ENCODE measurements at regions not wholly inside any gene's neighbourhood (a gene's known extent, or its start where the extent isn't known, plus 50 kb on each side); places are given as distances from the start of the nearest gene placed in this dataset.

DNA sequence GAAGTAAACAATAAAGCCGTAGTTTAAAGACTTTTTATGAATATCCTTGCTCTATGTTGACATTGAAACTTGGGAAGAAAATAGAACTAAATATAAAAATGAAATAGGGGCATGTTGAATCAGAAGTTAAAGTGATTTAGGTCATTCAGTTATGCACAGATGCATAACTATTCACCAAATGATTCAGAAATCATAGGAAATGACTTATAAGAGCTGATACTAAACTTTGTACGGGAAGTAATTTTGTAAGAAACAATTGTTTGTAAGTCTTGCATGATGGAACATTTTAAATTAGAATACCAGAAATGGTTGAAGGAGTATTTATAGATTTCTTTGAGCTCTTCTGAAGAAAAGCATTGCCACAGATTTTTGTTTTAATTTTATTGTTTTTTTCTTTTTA is 246.5 kb downstream of the CPE start:
- Mint-ChIP-seq H3K27me3 (no peaks in the 10 kb centered on the region), H3K36me3 (ENCODE audit: insufficient read depth) (peaks cover 2% of the 10 kb centered on the region), H3K4me3 (no peak overlapping the region), H3K27ac (ENCODE audit: low read depth) (no peak overlapping the region), H3K4me1 (no peaks in the 10 kb centered on the region), H3K9me3 (peaks cover 4% of the 10 kb centered on the region)
- no peak for ATAC-seq (replicated peaks; ENCODE audit: extremely low read depth, poor library complexity, severe bottlenecking)
- no peak for DNase-seq (ENCODE audit: low spot score in 2 of 2)

- H3K36me3 Mint-ChIP-seq (ENCODE audit: insufficient read depth): no peaks in the 10 kb centered on the region
- H3K27me3 Mint-ChIP-seq: no peaks in the 10 kb centered on the region
- H3K4me1 Mint-ChIP-seq: no peaks in the 10 kb centered on the region
- no peak overlapping the region for H3K4me3 Mint-ChIP-seq
- DNase-seq (ENCODE audit: low spot score in 2 of 2): no peak
- no peak for ATAC-seq (replicated peaks; ENCODE audit: extremely low read depth, poor library complexity, severe bottlenecking)
- H3K9me3 Mint-ChIP-seq: peaks cover 4% of the 10 kb centered on the region
- H3K27ac Mint-ChIP-seq (ENCODE audit: low read depth): no peak overlapping the region
Observed at GRCh38 chr4:165626316-165626715, 246.7 kb upstream of the TLL1 start.

- H3K4me1 Mint-ChIP-seq: no peaks in the 10 kb centered on the region
- H3K9me3 Mint-ChIP-seq: peaks cover 4% of the 10 kb centered on the region
- H3K36me3 Mint-ChIP-seq (ENCODE audit: insufficient read depth): no peaks in the 10 kb centered on the region
- ATAC-seq (replicated peaks; ENCODE audit: extremely low read depth, poor library complexity, severe bottlenecking): no peak
- no peak overlapping the region for H3K4me3 Mint-ChIP-seq
- no peak for DNase-seq (ENCODE audit: low spot score in 2 of 2)
- no peaks in the 10 kb centered on the region for H3K27me3 Mint-ChIP-seq
- no peak overlapping the region for H3K27ac Mint-ChIP-seq (ENCODE audit: low read depth)
Observed at GRCh38 chr4:165627128-165627527, 245.9 kb upstream of the TLL1 start.

- Mint-ChIP-seq H3K4me1 (no peaks in the 10 kb centered on the region), H3K27ac (ENCODE audit: low read depth) (no peak overlapping the region), H3K36me3 (ENCODE audit: insufficient read depth) (no peaks in the 10 kb centered on the region), H3K9me3 (peaks cover 4% of the 10 kb centered on the region), H3K4me3 (no peak overlapping the region), H3K27me3 (no peaks in the 10 kb centered on the region)
- DNase-seq (ENCODE audit: low spot score in 2 of 2) (no peak), ATAC-seq (replicated peaks; ENCODE audit: extremely low read depth, poor library complexity, severe bottlenecking) (no peak)
Observed at GRCh38 chr4:165627548-165627947, 245.5 kb upstream of the TLL1 start.

- ATAC-seq (replicated peaks; ENCODE audit: extremely low read depth, poor library complexity, severe bottlenecking) (no peak), DNase-seq (ENCODE audit: low spot score in 2 of 2) (no peak)
- H3K27ac Mint-ChIP-seq (ENCODE audit: low read depth): no peak overlapping the region
- H3K4me3 Mint-ChIP-seq: no peak overlapping the region
- no peaks in the 10 kb centered on the region for H3K36me3 Mint-ChIP-seq (ENCODE audit: insufficient read depth)
- H3K27me3 Mint-ChIP-seq: no peaks in the 10 kb centered on the region
- peaks cover 3% of the 10 kb centered on the region for H3K9me3 Mint-ChIP-seq
- no peaks in the 10 kb centered on the region for H3K4me1 Mint-ChIP-seq
Observed at GRCh38 chr4:165628572-165628971, 244.5 kb upstream of the TLL1 start.

GRCh38 chr4:165630671-165631070 is 242.4 kb upstream of the TLL1 start:
- no peak for DNase-seq (ENCODE audit: low spot score in 2 of 2)

DNA sequence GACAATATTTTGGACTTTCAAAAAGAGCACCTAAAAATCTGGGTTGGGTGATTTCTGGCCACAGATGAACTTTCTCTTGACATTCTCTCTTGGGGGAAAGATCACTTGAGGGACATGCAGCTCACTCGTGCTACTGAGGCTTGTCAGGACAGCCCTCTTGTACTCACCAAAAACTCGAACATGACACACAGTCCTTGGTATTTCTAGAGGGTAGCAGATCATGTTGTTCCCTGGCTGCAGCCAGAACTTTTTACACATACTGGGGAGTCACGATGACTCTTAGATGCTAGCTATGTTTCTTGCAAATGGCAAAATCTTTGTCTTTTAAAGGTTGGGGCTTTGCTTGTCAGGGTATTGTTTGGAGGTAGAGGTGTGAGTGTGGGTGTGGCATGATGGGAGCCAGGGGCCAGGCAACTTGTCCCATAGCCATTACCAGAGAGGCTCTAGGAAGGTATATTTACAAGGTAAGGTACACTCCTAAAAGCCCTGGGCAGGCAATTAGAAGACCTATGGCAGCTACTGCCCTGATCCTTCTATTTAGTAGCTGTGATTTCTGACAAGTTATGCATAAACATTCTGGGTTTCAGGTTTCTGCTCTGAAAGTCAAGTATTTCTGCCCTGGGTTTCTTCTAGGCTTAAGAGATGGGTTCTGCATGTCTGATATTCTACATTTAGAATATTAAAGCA is 241.7 kb upstream of the TLL1 start:
- Mint-ChIP-seq H3K4me1 (no peaks in the 10 kb centered on the region), H3K27me3 (no peaks in the 10 kb centered on the region), H3K4me3 (no peak overlapping the region), H3K27ac (ENCODE audit: low read depth) (no peak overlapping the region), H3K36me3 (ENCODE audit: insufficient read depth) (no peaks in the 10 kb centered on the region), H3K9me3 (no peaks in the 10 kb centered on the region)
- DNase-seq (ENCODE audit: low spot score in 2 of 2): no peak
- no peak for ATAC-seq (replicated peaks; ENCODE audit: extremely low read depth, poor library complexity, severe bottlenecking)

More at GRCh38 chr4:165630671-165631070, 242.4 kb upstream of the TLL1 start:
- H3K36me3 Mint-ChIP-seq (ENCODE audit: insufficient read depth): no peaks in the 10 kb centered on the region
- H3K27ac Mint-ChIP-seq (ENCODE audit: low read depth): no peak overlapping the region
- no peaks in the 10 kb centered on the region for H3K4me1 Mint-ChIP-seq
- no peaks in the 10 kb centered on the region for H3K9me3 Mint-ChIP-seq
- ATAC-seq (replicated peaks; ENCODE audit: extremely low read depth, poor library complexity, severe bottlenecking): no peak
- no peak overlapping the region for H3K4me3 Mint-ChIP-seq
- no peaks in the 10 kb centered on the region for H3K27me3 Mint-ChIP-seq

- Mint-ChIP-seq H3K27me3 (no peaks in the 10 kb centered on the region), H3K4me3 (no peak overlapping the region), H3K36me3 (ENCODE audit: insufficient read depth) (no peaks in the 10 kb centered on the region), H3K9me3 (no peaks in the 10 kb centered on the region), H3K4me1 (no peaks in the 10 kb centered on the region), H3K27ac (ENCODE audit: low read depth) (no peak overlapping the region)
- ATAC-seq (replicated peaks; ENCODE audit: extremely low read depth, poor library complexity, severe bottlenecking): no peak
- no peak for DNase-seq (ENCODE audit: low spot score in 2 of 2)
Observed at GRCh38 chr4:165631912-165632311, 241.1 kb upstream of the TLL1 start.

DNA sequence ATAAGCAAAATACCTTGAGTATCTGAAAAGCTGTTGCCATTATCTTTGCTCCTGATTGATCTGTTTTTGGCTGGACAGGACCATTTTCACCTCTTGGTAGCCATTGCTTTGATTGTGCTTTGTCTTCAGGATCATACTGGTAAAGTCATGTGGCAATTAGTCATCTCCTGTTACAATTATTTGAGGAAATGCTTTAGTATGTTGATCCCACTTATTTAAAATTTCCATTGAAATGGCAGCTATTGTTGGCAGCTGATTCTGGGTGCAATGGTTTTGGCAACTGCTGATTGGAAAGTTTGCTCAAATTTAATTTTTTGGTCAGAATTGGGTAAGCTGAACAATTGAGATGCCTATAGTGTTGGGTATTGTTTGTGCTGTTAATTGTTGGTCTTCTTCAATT is 238.3 kb upstream of the TLL1 start:
- Mint-ChIP-seq H3K36me3 (ENCODE audit: insufficient read depth) (no peaks in the 10 kb centered on the region), H3K9me3 (peaks cover 13% of the 10 kb centered on the region), H3K4me3 (no peak overlapping the region), H3K27ac (ENCODE audit: low read depth) (no peak overlapping the region), H3K27me3 (no peaks in the 10 kb centered on the region), H3K4me1 (no peaks in the 10 kb centered on the region)
- DNase-seq (ENCODE audit: low spot score in 2 of 2) (no peak), ATAC-seq (replicated peaks; ENCODE audit: extremely low read depth, poor library complexity, severe bottlenecking) (no peak)

DNA sequence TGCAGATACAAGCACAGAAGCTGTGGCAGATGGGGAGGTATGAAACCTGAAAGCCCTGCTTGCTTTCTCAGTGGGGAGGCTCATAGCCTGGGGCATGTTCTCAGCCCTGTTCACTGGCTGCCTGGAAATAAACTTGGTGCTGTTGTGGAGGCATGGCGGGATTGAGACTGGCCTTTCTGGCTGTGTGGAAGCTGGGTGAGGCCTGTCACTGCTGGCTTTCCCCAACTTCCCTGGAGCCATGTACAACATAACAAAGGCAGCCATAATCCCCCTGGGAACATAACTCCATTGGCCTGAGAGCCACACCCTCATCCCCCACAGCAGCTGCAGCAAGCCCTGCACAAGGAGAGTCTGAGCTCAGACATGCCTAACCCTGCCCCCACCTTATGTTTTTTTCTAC is 237.7 kb upstream of the TLL1 start:
- no peaks in the 10 kb centered on the region for H3K36me3 Mint-ChIP-seq (ENCODE audit: insufficient read depth)
- no peaks in the 10 kb centered on the region for H3K27me3 Mint-ChIP-seq

GRCh38 chr4:165635951-165636350 is 237.1 kb upstream of the TLL1 start:
- no peak for ATAC-seq (replicated peaks; ENCODE audit: extremely low read depth, poor library complexity, severe bottlenecking)
- H3K9me3 Mint-ChIP-seq: peaks cover 18% of the 10 kb centered on the region
- no peak overlapping the region for H3K27ac Mint-ChIP-seq (ENCODE audit: low read depth)
- no peaks in the 10 kb centered on the region for H3K4me1 Mint-ChIP-seq
- H3K27me3 Mint-ChIP-seq: no peaks in the 10 kb centered on the region
- H3K4me3 Mint-ChIP-seq: no peak overlapping the region
- DNase-seq (ENCODE audit: low spot score in 2 of 2): no peak
- H3K36me3 Mint-ChIP-seq (ENCODE audit: insufficient read depth): no peaks in the 10 kb centered on the region

More for the DNA sequence above, 237.7 kb upstream of the TLL1 start:
- DNase-seq (ENCODE audit: low spot score in 2 of 2) (no peak), ATAC-seq (replicated peaks; ENCODE audit: extremely low read depth, poor library complexity, severe bottlenecking) (no peak)
- Mint-ChIP-seq H3K4me1 (no peaks in the 10 kb centered on the region), H3K9me3 (peaks cover 13% of the 10 kb centered on the region), H3K27ac (ENCODE audit: low read depth) (no peak overlapping the region), H3K4me3 (no peak overlapping the region)

GRCh38 chr4:165651901-165652300 is 221.1 kb upstream of the TLL1 start:
- ATAC-seq (replicated peaks; ENCODE audit: extremely low read depth, poor library complexity, severe bottlenecking): no peak
- peaks cover 11% of the 10 kb centered on the region for H3K9me3 Mint-ChIP-seq
- DNase-seq (ENCODE audit: low spot score in 2 of 2): no peak
- no peaks in the 10 kb centered on the region for H3K4me1 Mint-ChIP-seq
- no peaks in the 10 kb centered on the region for H3K36me3 Mint-ChIP-seq (ENCODE audit: insufficient read depth)
- no peak overlapping the region for H3K4me3 Mint-ChIP-seq
- H3K27ac Mint-ChIP-seq (ENCODE audit: low read depth): no peak overlapping the region
- H3K27me3 Mint-ChIP-seq: no peaks in the 10 kb centered on the region

DNA sequence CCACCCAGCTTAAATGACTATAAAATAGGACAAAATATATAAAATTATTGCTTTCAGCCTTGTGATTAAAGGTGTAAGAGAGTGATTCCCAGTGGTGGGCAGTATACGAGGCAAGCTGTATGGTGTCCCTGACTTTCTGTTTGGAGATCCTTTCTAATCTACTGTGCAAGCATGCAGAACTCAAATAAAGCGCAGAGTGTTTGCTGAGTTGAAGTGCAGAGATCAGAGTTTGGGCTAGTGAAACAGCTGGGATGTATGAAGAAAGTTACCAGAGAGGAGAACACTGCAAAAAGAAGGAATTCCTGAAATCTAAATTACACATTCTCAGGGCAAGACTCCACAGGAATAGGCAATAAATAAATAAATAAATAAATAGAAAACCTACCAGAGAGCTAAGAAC is 218.5 kb upstream of the TLL1 start:
- Mint-ChIP-seq H3K9me3 (peaks cover 11% of the 10 kb centered on the region), H3K27ac (ENCODE audit: low read depth) (no peak overlapping the region), H3K4me1 (no peaks in the 10 kb centered on the region), H3K27me3 (no peaks in the 10 kb centered on the region), H3K36me3 (ENCODE audit: insufficient read depth) (no peaks in the 10 kb centered on the region), H3K4me3 (no peak overlapping the region)
- DNase-seq (ENCODE audit: low spot score in 2 of 2): no peak
- no peak for ATAC-seq (replicated peaks; ENCODE audit: extremely low read depth, poor library complexity, severe bottlenecking)
